Lower leg skin (tissue), 4 donors: ENCODE measurements at regions not wholly inside any gene's neighbourhood (a gene's known extent, or its start where the extent isn't known, plus 50 kb on each side); places are given as distances from the start of the nearest gene placed in this dataset.

Experiments used
- DNase-seq, 2 donors: peaks; one replicate each; pipeline ENCODE4 v3.0.0-alpha.2; 2019; ENCODE audit warnings: low spot score in 2 of 2
- H3K4me3 ChIP-seq: fragments of 200-600 bp; sonication (generic); 2 replicates; pipeline ENCODE4 v1.5.1; 2017; ENCODE audit warnings: mild to moderate bottlenecking, low read depth; ENCODE audit not compliant: poor library complexity, severe bottlenecking
- CTCF ChIP-seq, 3 donors: fragments of 450-650 bp; IDR thresholded peaks; one replicate each; pipeline ENCODE4 v1.5.1; 2016; ENCODE audit warnings: antibody characterized with exemption in 3 of 3, mild to moderate bottlenecking in 3 of 3, moderate library complexity in 2 of 3
- POLR2A ChIP-seq, 2 donors: fragments of 450-650 bp; IDR thresholded peaks; one replicate each; pipeline ENCODE4 v1.6.1; 2016 to 2017; ENCODE audit warnings: antibody characterized with exemption in 2 of 2, mild to moderate bottlenecking in 1 of 2, moderate library complexity in 1 of 2
- WGBS, 2 donors: methylation state at CpG; one replicate each; pipeline ENCODE4 v1.1.5; 2018; 5-methylcytosine and 5-hydroxymethylcytosine counted together
- intact Hi-C: fragments of 100-400 bp; cut with DNase I; formaldehyde crosslinking; loops from one replicate; pipeline ENCODE4 v1.15.0; 2023; ENCODE audit warnings: low total_unique reads

GRCh38 chr6:113697632-113698410 is 159.3 kb upstream of the MARCKS start:
- 76 to 84% methylated on average over 4 of the region's 4 CpGs for WGBS, 2 donors
- intact Hi-C loops: no loop called here
- no peak for DNase-seq
- TF ChIP-seq POLR2A (IDR thresholded peaks at IDR 0.05): no peak
- no peak for TF ChIP-seq CTCF (IDR thresholded peaks at IDR 0.05)
- H3K4me3 ChIP-seq: no peak overlapping the region

GRCh38 chr6:113699239-113699638 is 157.9 kb upstream of the MARCKS start:
- DNase-seq: no peak
- H3K4me3 ChIP-seq: no peak overlapping the region
- TF ChIP-seq CTCF (IDR thresholded peaks at IDR 0.05): no peak
- TF ChIP-seq POLR2A (IDR thresholded peaks at IDR 0.05): no peak
- intact Hi-C loops: no loop called here

GRCh38 chr6:113701552-113702254 is 155.4 kb upstream of the MARCKS start:
- TF ChIP-seq POLR2A (IDR thresholded peaks at IDR 0.05) (no peak), CTCF (IDR thresholded peaks at IDR 0.05) (no peak)
- intact Hi-C loops: no loop called here

GRCh38 chr6:113707194-113707593 is 150.0 kb upstream of the MARCKS start:
- intact Hi-C loops: no loop called here
- TF ChIP-seq CTCF (IDR thresholded peaks at IDR 0.05) (no peak), POLR2A (IDR thresholded peaks at IDR 0.05) (no peak)
- 81% methylated on average over 3 of the region's 3 CpGs for WGBS, 2 donors

More at GRCh38 chr6:113701552-113702254, 155.4 kb upstream of the MARCKS start:
- no peak overlapping the region for H3K4me3 ChIP-seq
- DNase-seq: no peak
- WGBS, 2 donors: 80 to 86% methylated on average over 4 of the region's 4 CpGs

GRCh38 chr6:113709936-113710509 is 147.1 kb upstream of the MARCKS start:
- no peak for DNase-seq
- intact Hi-C loops: no loop called here
- H3K4me3 ChIP-seq: no peak overlapping the region
- no peak for TF ChIP-seq CTCF (IDR thresholded peaks at IDR 0.05)
- TF ChIP-seq POLR2A (IDR thresholded peaks at IDR 0.05): no peak
- WGBS, 2 donors: 68 to 72% methylated on average over 6 of the region's 6 CpGs

More at GRCh38 chr6:113707194-113707593, 150.0 kb upstream of the MARCKS start:
- no peak overlapping the region for H3K4me3 ChIP-seq
- DNase-seq: no peak
